HG03135 (cell line): ENCODE measurements at regions not wholly inside any gene's neighbourhood (a gene's known extent, or its start where the extent isn't known, plus 50 kb on each side); places are given as distances from the start of the nearest gene placed in this dataset.

Experiments
- ATAC-seq: cut with Tn5 transposase; IDR thresholded peaks from one replicate; pipeline ENCODE4 v1.9.1; 2021; ENCODE audit warnings: mild to moderate bottlenecking, moderate library complexity; ENCODE audit not compliant: unreplicated experiment

DNA sequence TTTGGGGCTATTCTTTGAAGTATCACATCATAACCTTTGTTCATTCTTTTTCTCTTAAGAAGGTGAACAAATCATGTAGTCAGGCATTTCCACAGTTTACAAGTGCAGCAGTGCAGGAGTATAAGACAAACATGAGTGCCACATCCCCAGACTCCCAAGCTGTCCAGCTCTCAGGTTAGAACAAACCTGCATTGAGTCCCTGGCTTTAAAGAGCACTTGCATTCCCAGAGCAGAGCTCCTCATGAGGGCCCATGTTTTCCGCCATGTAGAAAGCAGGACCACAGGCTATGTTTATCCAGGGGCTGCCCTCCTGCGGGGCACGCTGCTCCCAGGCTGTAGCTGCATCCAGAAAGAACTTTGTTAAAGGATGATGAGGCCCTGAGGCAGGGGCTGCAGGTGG lies 267.7 kb downstream of the TLE3 start:
- ATAC-seq: no peak

- no peak for ATAC-seq
Observed at GRCh38 chr15:69830430-69830829, 267.3 kb downstream of the TLE3 start.

DNA sequence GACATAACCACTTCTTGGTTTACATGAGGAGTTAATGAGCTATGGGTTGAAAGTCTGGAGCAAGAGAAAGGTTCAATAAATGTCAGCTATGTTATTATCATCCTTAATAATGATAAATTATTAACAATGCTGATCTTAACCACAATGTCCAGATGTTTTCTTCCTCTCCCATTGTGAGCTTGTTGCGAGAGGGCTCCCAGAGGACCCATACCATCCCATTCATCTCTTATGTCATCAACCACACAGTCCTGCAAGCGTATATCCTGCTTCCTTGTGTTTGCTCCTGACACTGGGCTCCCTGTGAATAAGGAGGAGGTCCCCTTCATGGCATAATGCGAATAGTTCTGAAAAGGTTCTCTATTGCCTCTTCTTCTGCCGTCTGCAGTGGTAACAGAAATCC lies 266.8 kb downstream of the TLE3 start:
- no peak for ATAC-seq

DNA sequence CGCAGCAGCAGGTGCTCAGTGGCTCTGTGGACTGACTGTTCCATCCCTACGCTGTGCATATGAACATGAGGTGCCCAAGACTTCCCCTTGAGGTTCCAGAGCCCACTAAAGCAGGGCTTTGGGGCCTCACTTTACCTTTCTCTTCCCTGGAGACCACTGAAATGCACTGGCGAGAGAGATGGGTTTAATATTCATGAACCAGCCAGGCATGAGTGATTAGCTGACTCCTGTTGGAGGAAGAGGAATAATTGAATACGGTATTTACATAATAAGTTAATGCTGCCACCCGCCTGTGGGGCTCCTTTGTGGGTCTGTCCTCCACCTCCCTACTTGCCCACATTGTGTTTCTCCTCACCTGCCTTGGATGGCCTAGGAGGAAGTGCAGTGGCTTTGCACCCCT lies 263.4 kb downstream of the TLE3 start:
- no peak for ATAC-seq

- no peak for ATAC-seq
Observed at GRCh38 chr15:69834761-69835160, 263.0 kb downstream of the TLE3 start.

DNA sequence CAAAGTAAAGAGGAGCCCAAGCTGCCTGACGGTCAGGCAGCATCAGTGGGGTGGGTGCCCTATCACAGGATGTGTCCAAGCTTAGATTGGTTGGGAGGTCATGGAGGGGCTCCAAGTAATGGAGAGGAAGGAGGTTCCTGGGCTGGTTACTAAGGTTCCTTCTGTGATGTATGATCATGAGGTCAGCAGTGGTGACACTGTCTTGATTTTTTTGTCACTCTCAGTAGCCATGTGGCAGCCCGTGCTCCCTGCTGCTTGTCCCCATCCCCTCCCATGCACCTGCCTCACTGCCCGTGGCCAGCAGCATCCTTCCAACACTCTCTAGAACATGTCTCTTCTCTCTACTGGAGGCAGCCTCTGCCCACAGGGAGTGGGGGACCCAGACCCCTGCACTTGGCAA lies 261.7 kb downstream of the TLE3 start:
- no peak for ATAC-seq

DNA sequence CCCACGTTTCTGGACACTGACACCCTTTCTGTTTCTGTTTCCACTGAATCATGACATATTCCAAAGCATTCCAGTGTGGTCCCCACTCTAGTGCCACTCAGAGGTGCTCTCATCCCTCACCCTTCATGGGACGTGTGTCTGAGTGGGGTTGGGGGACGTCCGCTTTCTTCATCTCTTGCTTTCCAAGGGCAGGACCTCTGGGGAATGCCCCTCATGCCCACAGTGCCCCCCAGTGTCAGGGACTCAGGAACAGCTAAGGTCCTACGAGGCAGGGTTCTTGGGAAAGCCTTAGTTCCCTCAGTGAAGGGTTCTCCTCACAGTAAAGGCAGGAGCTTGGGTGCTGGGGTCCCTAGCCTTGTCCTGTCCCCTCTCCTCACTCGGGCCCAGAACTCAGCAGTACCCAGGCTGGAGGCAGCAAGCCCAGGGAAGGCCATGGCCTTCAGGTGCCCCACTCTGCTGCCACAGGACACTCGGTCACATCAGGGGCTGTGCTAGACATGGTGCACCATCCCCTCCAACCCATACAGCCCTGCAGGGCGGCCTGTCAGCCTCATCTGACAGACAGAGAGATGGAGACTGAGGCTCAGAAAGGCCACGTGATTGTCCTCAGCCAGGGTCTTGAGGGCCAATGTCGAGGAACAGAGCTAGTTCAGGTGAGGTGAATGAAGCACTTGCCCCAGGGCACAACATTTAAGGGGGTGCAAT lies 261.0 kb downstream of the TLE3 start:
- no peak for ATAC-seq

- no peak for ATAC-seq
Observed at GRCh38 chr15:69838338-69838737, 259.4 kb downstream of the TLE3 start.

DNA sequence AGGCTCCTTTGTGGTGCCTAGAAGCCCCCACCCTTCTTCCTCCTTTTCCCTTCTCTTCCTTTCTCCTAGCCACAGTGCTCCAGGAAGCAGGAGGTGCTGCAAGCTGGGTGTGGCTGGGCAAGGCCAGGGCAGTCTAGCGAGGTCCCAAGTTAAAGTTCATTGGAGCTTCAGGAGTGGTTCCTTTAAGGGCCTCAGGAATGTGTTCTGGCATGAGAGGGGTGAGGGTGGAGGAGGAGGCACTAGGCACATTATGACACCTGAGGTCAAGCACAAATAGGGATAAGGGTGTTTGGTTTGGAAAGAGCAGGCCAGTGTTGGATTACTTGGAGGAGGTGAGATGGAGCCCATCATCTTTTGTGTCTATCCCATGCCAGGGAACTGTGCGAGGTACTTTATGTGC lies 258.7 kb downstream of the TLE3 start:
- ATAC-seq: no peak

DNA sequence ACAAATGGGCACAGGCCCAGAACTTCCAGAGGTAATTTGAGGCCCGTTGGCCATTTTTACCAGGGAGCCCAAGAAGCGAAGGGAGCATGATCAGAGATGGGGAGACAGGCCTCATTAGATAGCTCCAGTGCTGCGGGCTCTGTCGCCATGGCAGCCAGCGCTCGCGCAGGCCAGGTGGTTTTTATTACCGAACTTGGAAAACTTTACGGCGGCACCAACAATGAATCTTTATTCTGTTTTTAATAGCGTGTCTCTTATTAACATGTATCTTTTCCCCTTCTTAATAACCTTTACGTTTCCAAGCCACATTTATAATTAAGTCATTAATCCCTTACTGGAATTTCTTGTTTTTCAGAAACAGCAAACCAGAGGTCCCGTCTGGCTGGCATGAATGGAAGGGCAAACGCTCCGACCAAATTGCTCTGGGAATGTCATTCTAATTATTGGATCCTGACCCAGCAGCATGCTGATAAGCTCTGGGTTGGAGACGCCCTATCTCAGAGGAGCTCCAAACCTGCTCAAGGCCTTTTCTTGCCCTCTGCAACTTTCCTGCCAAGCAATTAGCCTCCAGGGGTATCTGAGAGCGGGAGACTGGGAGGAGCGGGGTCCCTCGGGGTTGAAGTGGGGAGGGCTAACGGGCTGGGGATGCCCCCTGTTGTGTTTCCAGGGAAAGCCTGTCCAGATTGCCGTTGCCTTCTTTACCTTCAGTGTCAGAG lies 256.4 kb downstream of the TLE3 start:
- no peak for ATAC-seq

- no peak for ATAC-seq
Observed at GRCh38 chr15:69842851-69843250, 254.9 kb downstream of the TLE3 start.

DNA sequence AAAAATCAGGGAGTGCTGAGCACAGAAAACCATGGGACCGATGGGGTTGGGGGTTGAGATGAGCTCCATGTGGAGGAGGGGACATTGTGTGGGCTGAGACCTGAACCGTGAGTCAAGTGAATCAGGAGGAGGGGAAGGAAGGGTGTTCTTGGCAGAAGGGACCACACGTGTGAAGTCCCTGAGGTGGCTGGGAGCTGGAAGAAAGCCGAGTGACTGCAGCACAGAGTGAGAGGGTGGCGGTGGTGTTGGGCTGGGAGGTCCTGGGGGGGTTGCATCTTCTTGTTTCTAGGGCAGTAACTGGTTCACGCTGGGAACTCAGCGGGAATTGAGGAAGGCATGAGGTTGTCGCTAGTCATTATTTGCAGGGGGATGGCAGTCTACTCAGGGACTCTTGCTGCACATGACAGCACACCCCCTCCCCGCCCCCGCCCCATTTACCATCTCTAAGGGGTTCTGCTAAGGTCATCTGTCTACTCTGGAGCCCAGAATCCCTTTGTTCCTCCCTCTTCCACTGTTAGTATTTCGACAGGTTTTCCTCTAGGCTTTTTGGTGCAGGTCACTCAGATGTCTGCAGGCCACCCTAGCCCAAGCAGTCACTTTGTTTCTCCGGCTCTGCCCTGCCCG lies 254.3 kb downstream of the TLE3 start:
- no peak for ATAC-seq

GRCh38 chr15:69843900-69844304 lies 253.8 kb downstream of the TLE3 start:
- no peak for ATAC-seq

DNA sequence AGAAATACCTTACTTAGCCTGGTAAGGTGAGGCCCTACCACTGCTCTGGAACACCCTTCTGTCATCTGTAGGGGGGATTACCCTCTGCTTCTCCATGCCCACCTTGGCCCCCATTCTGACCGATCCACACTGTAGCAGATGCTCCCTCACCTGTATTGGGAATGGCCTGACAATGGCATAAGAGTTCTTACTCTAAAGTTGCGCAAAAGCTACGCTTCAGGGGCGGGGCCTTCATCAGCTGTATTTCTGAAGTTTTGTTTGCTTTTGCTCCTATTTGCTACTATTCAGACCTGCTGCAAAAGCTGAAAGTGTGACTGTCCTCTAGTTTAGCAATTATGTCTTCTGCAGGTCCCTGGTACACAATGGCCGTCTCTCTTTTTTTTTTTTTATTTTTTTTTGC lies 252.6 kb downstream of the TLE3 start:
- no peak for ATAC-seq

GRCh38 chr15:69847625-69848024 lies 250.1 kb downstream of the TLE3 start:
- ATAC-seq: no peak

DNA sequence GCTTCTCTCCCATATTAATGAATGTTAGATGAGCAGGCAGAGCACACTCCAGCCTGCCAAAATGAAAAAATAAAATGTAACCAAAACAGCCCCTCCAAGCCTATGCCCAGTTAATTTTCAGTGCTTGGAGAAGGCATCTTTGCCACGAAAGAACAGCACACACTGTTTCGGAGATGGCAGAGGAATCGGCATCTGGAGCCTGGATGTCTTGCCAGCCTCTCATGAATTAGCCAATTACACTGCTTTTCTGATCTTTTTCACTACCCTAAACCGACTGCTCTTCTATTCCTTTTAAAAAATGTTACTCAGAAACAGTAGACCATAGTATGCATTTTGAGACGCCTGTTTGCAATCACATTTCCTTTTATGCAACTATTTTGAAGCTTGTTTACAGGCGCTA lies 249.6 kb downstream of the TLE3 start:
- no peak for ATAC-seq

GRCh38 chr15:69848551-69849231 lies 249.0 kb downstream of the TLE3 start:
- no peak for ATAC-seq

GRCh38 chr15:69849232-69849610 lies 248.5 kb downstream of the TLE3 start:
- ATAC-seq: no peak

DNA sequence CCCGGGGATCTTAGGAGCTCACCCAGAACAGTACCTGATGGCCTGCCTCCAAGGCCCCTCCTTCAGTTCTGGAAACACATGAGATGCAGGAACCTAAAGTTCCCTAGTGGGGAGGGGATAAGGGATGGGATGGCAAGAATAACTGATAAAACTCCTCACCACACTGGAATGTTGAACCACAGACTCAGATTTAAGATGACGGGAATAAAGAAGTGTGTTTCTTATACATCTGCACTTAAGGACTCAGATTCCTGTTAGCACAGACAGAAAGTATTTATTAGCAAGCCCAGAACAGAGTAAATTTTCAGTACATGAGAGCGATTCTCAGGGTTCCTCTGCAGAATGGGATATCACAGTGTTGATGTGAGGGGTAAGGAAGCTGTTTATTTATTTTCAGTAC lies 245.2 kb downstream of the TLE3 start:
- no peak for ATAC-seq

- no peak for ATAC-seq
Observed at GRCh38 chr15:69852916-69853315, 244.8 kb downstream of the TLE3 start.

GRCh38 chr15:69853544-69853951 lies 244.2 kb downstream of the TLE3 start:
- ATAC-seq: no peak

- no peak for ATAC-seq
Observed at GRCh38 chr15:69854001-69854400, 243.7 kb downstream of the TLE3 start.
